Hippocampal formation (tissue), 2 donors: ENCODE measurements at regions not wholly inside any gene's neighbourhood (a gene's known extent, or its start where the extent isn't known, plus 50 kb on each side); places are given as distances from the start of the nearest gene placed in this dataset.

Experiments
- DNase-seq, 2 donors: peaks; one replicate each; lab custom pipeline; 2025; lab: John Stamatoyannopoulos, UW

GRCh38 chr14:100955201-100955600 is 51.7 kb upstream of the RTL1 start:
- DNase-seq, result no peak

GRCh38 chr14:100962494-100962893 is 59.0 kb upstream of the RTL1 start:
- DNase-seq, result no peak

GRCh38 chr14:100965296-100965695 is 61.8 kb upstream of the RTL1 start:
- DNase-seq, result no peak

- no peak for DNase-seq
Measured at GRCh38 chr14:100967178-100967577, 63.7 kb upstream of the RTL1 start.

GRCh38 chr14:100967930-100968329 is 64.4 kb upstream of the RTL1 start:
- DNase-seq, result no peak

- DNase-seq, result no peak
Measured at GRCh38 chr14:100972118-100972897, 68.8 kb upstream of the RTL1 start.

- DNase-seq, result no peak
Measured at GRCh38 chr14:100975671-100976070, 72.1 kb upstream of the RTL1 start.

- no peak for DNase-seq
Measured at GRCh38 chr14:100979079-100979478, 75.6 kb upstream of the RTL1 start.

GRCh38 chr14:100979780-100980179 is 76.3 kb upstream of the RTL1 start:
- DNase-seq, result no peak

GRCh38 chr14:100980823-100981222 is 77.3 kb upstream of the RTL1 start:
- no peak for DNase-seq

- no peak for DNase-seq
Measured at GRCh38 chr14:100981809-100982208, 78.3 kb upstream of the RTL1 start.

GRCh38 chr14:100982353-100982752 is 78.8 kb upstream of the RTL1 start:
- no peak for DNase-seq

- no peak for DNase-seq
Measured at GRCh38 chr14:100982762-100983161, 79.2 kb upstream of the RTL1 start.

GRCh38 chr14:100983710-100984109 is 80.2 kb upstream of the RTL1 start:
- DNase-seq, result no peak

GRCh38 chr14:100988011-100988410 is 84.5 kb upstream of the RTL1 start:
- DNase-seq, result no peak

GRCh38 chr14:100988411-100988900 is 84.9 kb upstream of the RTL1 start:
- no peak for DNase-seq

- DNase-seq, result no peak
Measured at GRCh38 chr14:100988956-100989355, 85.4 kb upstream of the RTL1 start.

- no peak for DNase-seq
Measured at GRCh38 chr14:100989924-100990323, 86.4 kb upstream of the RTL1 start.

GRCh38 chr14:100994082-100994481 is 90.6 kb upstream of the RTL1 start:
- DNase-seq, result no peak

GRCh38 chr14:100994756-100995330 is 91.3 kb upstream of the RTL1 start:
- no peak for DNase-seq

- DNase-seq, result no peak
Measured at GRCh38 chr14:101000711-101001250, 97.3 kb upstream of the RTL1 start.

GRCh38 chr14:101001311-101002069 is 98.0 kb upstream of the RTL1 start:
- DNase-seq, result no peak

- DNase-seq, result no peak
Measured at GRCh38 chr14:101002738-101003137, 99.2 kb upstream of the RTL1 start.
